ENCODE measurements at regions not wholly inside any gene's neighbourhood (a gene's known extent, or its start where the extent isn't known, plus 50 kb on each side); places are given as distances from the start of the nearest gene placed in this dataset.

DNA sequence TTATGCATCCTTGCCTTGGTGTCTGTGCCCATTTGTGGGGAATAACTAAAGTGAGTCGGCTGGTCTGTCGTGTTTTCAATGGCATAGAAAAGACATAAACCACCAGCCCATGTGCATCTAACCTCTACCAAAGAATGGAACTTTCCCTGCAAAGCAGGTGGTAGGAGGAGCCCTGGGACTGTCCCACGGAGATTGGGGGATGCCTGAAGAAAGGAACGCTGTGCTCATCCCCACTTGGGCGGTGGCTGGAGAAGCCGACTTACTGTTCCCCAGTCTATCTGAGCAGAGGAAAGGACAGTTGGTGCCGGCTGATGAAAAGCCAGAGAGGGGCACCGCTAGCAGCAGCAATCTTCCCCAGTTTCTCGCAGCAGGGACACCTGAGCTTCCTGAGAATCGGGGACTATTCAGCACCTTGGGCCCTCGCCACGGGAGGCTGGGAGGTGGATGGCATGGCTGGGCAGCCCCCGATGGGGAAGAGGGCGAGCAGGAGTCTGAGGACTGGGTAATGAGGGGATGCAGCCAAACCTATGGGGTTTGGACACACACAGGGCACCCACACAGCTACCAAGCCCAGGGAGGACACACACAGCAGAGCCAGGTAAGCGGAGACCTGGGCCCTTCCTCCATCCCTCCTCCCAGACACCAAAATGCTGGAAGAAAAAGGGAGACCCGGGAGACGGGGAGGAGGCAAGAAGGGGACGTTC is 53.7 kb upstream of the AGAP1 start:
- TF ChIP-seq, protein P1, sequence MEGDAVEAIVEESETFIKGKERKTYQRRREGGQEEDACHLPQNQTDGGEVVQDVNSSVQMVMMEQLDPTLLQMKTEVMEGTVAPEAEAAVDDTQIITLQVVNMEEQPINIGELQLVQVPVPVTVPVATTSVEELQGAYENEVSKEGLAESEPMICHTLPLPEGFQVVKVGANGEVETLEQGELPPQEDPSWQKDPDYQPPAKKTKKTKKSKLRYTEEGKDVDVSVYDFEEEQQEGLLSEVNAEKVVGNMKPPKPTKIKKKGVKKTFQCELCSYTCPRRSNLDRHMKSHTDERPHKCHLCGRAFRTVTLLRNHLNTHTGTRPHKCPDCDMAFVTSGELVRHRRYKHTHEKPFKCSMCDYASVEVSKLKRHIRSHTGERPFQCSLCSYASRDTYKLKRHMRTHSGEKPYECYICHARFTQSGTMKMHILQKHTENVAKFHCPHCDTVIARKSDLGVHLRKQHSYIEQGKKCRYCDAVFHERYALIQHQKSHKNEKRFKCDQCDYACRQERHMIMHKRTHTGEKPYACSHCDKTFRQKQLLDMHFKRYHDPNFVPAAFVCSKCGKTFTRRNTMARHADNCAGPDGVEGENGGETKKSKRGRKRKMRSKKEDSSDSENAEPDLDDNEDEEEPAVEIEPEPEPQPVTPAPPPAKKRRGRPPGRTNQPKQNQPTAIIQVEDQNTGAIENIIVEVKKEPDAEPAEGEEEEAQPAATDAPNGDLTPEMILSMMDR (IDR thresholded peaks at IDR 0.05; ENCODE audit: low read length): no peak
- TF ChIP-seq EZH2 (optimal IDR thresholded peaks at IDR 0.05; ENCODE audit: low read depth, low read length) (no peak), EZH2phosphoT487 (IDR thresholded peaks at IDR 0.05; ENCODE audit: low read length) (no peak)

Measured in MM.1S (cell line).